ENCODE measurements at regions not wholly inside any gene's neighbourhood (a gene's known extent, or its start where the extent isn't known, plus 50 kb on each side); places are given as distances from the start of the nearest gene placed in this dataset.

GRCh38 chr15:37882640-37883039, 51.8 kb upstream of the TMCO5A start:
- DNase-seq, result no peak
- in situ Hi-C loops (cut with HindIII; ENCODE audit: low pct_ligation_motif_present, low sequenced_read_pairs), result no loop called here
- H3K4me3 ChIP-seq (ENCODE audit: low read depth, low read length), result no peak overlapping the region

More at GRCh38 chr15:37882640-37883039, 51.8 kb upstream of the TMCO5A start:
- H3K27ac ChIP-seq, result no peak overlapping the region
- TF ChIP-seq CTCF (IDR thresholded peaks at IDR 0.05; ENCODE audit: low read depth, low read length, missing control alignments), result no peak
- no peaks in the 10 kb centered on the region for H3K36me3 ChIP-seq (replicated peaks)
- H3K27me3 ChIP-seq (replicated peaks), result no peaks in the 10 kb centered on the region

Measured in brain microvascular endothelial cell (primary cell).